Right lobe of liver (tissue), 4 donors: ENCODE measurements at regions not wholly inside any gene's neighbourhood (a gene's known extent, or its start where the extent isn't known, plus 50 kb on each side); places are given as distances from the start of the nearest gene placed in this dataset.

Experiments
- CTCF ChIP-seq, 4 donors: fragments of 200-600 bp in 3 of 4; fragments of 450-650 bp in 1 of 4; IDR thresholded peaks; one replicate each; pipeline versions ENCODE4 v1.5.1 to v1.8.0; 2016 to 2022; ENCODE audit warnings: antibody characterized with exemption in 4 of 4, mild to moderate bottlenecking in 2 of 4
- POLR2A ChIP-seq: fragments of 450-650 bp; IDR thresholded peaks from one replicate; pipeline ENCODE4 v1.6.1; 2017; ENCODE audit warnings: antibody characterized with exemption, mild to moderate bottlenecking
- donor health status: DM: no; HTN: no; CAD: no.
- donor health status: DM: no; HTN: no; CAD: no.
- donor health status: DM: no; HTN: yes; CAD: no.

GRCh38 chr2:107730898-107731297 is 95.8 kb upstream of the RGPD4 start:
- TF ChIP-seq CTCF (IDR thresholded peaks at IDR 0.05) (no peak), POLR2A (no peak)
